ENCODE measurements at regions not wholly inside any gene's neighbourhood (a gene's known extent, or its start where the extent isn't known, plus 50 kb on each side); places are given as distances from the start of the nearest gene placed in this dataset.

- TF ChIP-seq REST (IDR thresholded peaks at IDR 0.05), result no peak
- TF ChIP-seq RCOR1 (IDR thresholded peaks at IDR 0.05; ENCODE audit: low read depth, low read length), result no peak
- no peak for TF ChIP-seq FOSB (CRISPR knock-in tag; IDR thresholded peaks at IDR 0.05)
- no peak for TF ChIP-seq NR3C1 (IDR thresholded peaks at IDR 0.05)
- TF ChIP-seq RNF2 (IDR thresholded peaks at IDR 0.05; ENCODE audit: borderline replicate concordance, low read depth), result no peak
- no peak for TF ChIP-seq CHD2 (IDR thresholded peaks at IDR 0.05; ENCODE audit: low read length, partially characterized antibody)
- no peak for TF ChIP-seq HDAC2 (IDR thresholded peaks at IDR 0.05)
- TF ChIP-seq SREBF2 (IDR thresholded peaks at IDR 0.05), result no peak
Observed at GRCh38 chr14:34354556-34354955, 107.5 kb downstream of the SPTSSA start (continued).

GRCh38 chr14:34350903-34351302, 111.1 kb downstream of the SPTSSA start:
- H3K4me3 ChIP-seq, result no peak overlapping the region
- H3K4me1 ChIP-seq, result no peaks in the 10 kb centered on the region
- H3K9me3 ChIP-seq, result no peaks in the 10 kb centered on the region
- 85% methylated on average over 6 of the region's 6 CpGs for WGBS (ENCODE audit: missing lambda C conversion rate)
- DNase-seq (ENCODE audit: low read depth in 1 of 2, low spot score in 1 of 2) (no peak), ATAC-seq (no peak), FAIRE-seq (no peak)
- no peak overlapping the region for H3K27ac ChIP-seq
- H3K4me2 ChIP-seq, result no peak overlapping the region
- CTCF ChIA-PET, result interaction anchor here (0.6 kb wide), 1 partner anchor 136 kb away, joined by 3 read pairs; no protein-coding TSS in a partner anchor
- POLR2A ChIA-PET, result no interaction called here
- no peak for TF ChIP-seq E2F6 (IDR thresholded peaks at IDR 0.05; ENCODE audit: borderline replicate concordance, low read depth)
- no peak for TF ChIP-seq PHF8 (IDR thresholded peaks at IDR 0.05; ENCODE audit: borderline replicate concordance, low read depth)
- TF ChIP-seq HDAC2 (IDR thresholded peaks at IDR 0.05), result no peak

- Histone ChIP-seq H3K4me2 (no peak overlapping the region), H3K4me3 (no peak overlapping the region), H3K27ac (no peak overlapping the region), H3K9me3 (no peaks in the 10 kb centered on the region), H3K4me1 (no peaks in the 10 kb centered on the region)
- no peak for TF ChIP-seq HDAC2 (IDR thresholded peaks at IDR 0.05)
- no peak for DNase-seq (ENCODE audit: low read depth in 1 of 2, low spot score in 1 of 2)
- WGBS (ENCODE audit: missing lambda C conversion rate), result 62% methylated on average over 6 of the region's 6 CpGs
- ChIA-PET CTCF (interaction anchor here (0.6 kb wide), 1 partner anchor 27 kb away, joined by 4 read pairs; no protein-coding TSS in a partner anchor), POLR2A (no interaction called here)
- ATAC-seq, result no peak
- no peak for FAIRE-seq
Observed at GRCh38 chr14:34348592-34348991, 113.4 kb downstream of the SPTSSA start.

GRCh38 chr14:34347683-34348082, 114.4 kb downstream of the SPTSSA start:
- 97% methylated on average over 2 of the region's 2 CpGs for WGBS (ENCODE audit: missing lambda C conversion rate)
- Histone ChIP-seq H3K4me2 (no peak overlapping the region), H3K4me1 (no peaks in the 10 kb centered on the region), H3K9me3 (no peaks in the 10 kb centered on the region), H3K27ac (no peak overlapping the region), H3K4me3 (no peak overlapping the region)
- no peak for DNase-seq (ENCODE audit: low read depth in 1 of 2, low spot score in 1 of 2)
- TF ChIP-seq BCL3 (IDR thresholded peaks at IDR 0.05) (no peak), HOXB13 (CRISPR knock-in tag; IDR thresholded peaks at IDR 0.05; ENCODE audit: low read depth) (no peak), SREBF2 (IDR thresholded peaks at IDR 0.05) (no peak), TP53 (CRISPR knock-in tag; IDR thresholded peaks at IDR 0.05) (no peak), RARB (CRISPR knock-in tag; IDR thresholded peaks at IDR 0.05) (no peak), REST (IDR thresholded peaks at IDR 0.05) (no peak), ESRRA (IDR thresholded peaks at IDR 0.05; ENCODE audit: borderline replicate concordance, low read length) (no peak), MYC (IDR thresholded peaks at IDR 0.05; ENCODE audit: borderline replicate concordance, low read length) (no peak), EHMT2 (IDR thresholded peaks at IDR 0.05; ENCODE audit: low read depth) (no peak), ZFP36 (IDR thresholded peaks at IDR 0.05; ENCODE audit: borderline replicate concordance, partially characterized antibody) (no peak), FOXS1 (CRISPR knock-in tag; IDR thresholded peaks at IDR 0.05) (no peak)
- ChIA-PET POLR2A (no interaction called here), CTCF (no interaction called here)
- ATAC-seq, result no peak
- no peak for FAIRE-seq
